ENCODE measurements at regions not wholly inside any gene's neighbourhood (a gene's known extent, or its start where the extent isn't known, plus 50 kb on each side); places are given as distances from the start of the nearest gene placed in this dataset.

- TF ChIP-seq CTCF (IDR thresholded peaks at IDR 0.05; ENCODE audit: low read depth, low read length, missing control alignments): no peak
- H3K27me3 ChIP-seq (replicated peaks): peaks cover 3% of the 10 kb centered on the region
- in situ Hi-C loops (cut with HindIII; ENCODE audit: low pct_ligation_motif_present, low sequenced_read_pairs): no loop called here
- no peak for DNase-seq
- no peaks in the 10 kb centered on the region for H3K36me3 ChIP-seq (replicated peaks)
- no peak overlapping the region for H3K4me3 ChIP-seq (ENCODE audit: low read depth, low read length)
- H3K27ac ChIP-seq: no peak overlapping the region
Observed at GRCh38 chrX:110427076-110427475, 68.4 kb downstream of the RTL9 start.

- no peak for TF ChIP-seq CTCF (IDR thresholded peaks at IDR 0.05; ENCODE audit: low read depth, low read length, missing control alignments)
- Histone ChIP-seq H3K36me3 (replicated peaks) (no peaks in the 10 kb centered on the region), H3K4me3 (ENCODE audit: low read depth, low read length) (no peak overlapping the region), H3K27ac (no peak overlapping the region), H3K27me3 (replicated peaks) (peaks cover 6% of the 10 kb centered on the region)
- DNase-seq: no peak
- in situ Hi-C loops (cut with HindIII; ENCODE audit: low pct_ligation_motif_present, low sequenced_read_pairs): no loop called here
Observed at GRCh38 chrX:110428144-110428543, 69.5 kb downstream of the RTL9 start.

- Histone ChIP-seq H3K27ac (no peak overlapping the region), H3K36me3 (replicated peaks) (no peaks in the 10 kb centered on the region), H3K4me3 (ENCODE audit: low read depth, low read length) (no peak overlapping the region), H3K27me3 (replicated peaks) (peaks cover 8% of the 10 kb centered on the region)
- DNase-seq: no peak
- no peak for TF ChIP-seq CTCF (IDR thresholded peaks at IDR 0.05; ENCODE audit: low read depth, low read length, missing control alignments)
- in situ Hi-C loops (cut with HindIII; ENCODE audit: low pct_ligation_motif_present, low sequenced_read_pairs): no loop called here
Observed at GRCh38 chrX:110430293-110431076, 71.8 kb downstream of the RTL9 start.

GRCh38 chrX:110432091-110432905 lies 73.7 kb downstream of the RTL9 start:
- no peak for TF ChIP-seq CTCF (IDR thresholded peaks at IDR 0.05; ENCODE audit: low read depth, low read length, missing control alignments)
- H3K27ac ChIP-seq: no peak overlapping the region
- DNase-seq: no peak
- no peak overlapping the region for H3K4me3 ChIP-seq (ENCODE audit: low read depth, low read length)
- no peaks in the 10 kb centered on the region for H3K36me3 ChIP-seq (replicated peaks)
- in situ Hi-C loops (cut with HindIII; ENCODE audit: low pct_ligation_motif_present, low sequenced_read_pairs): no loop called here
- peaks cover 11% of the 10 kb centered on the region for H3K27me3 ChIP-seq (replicated peaks)

- DNase-seq: no peak
- peaks cover 12% of the 10 kb centered on the region for H3K27me3 ChIP-seq (replicated peaks)
- H3K27ac ChIP-seq: no peak overlapping the region
- H3K36me3 ChIP-seq (replicated peaks): no peaks in the 10 kb centered on the region
- no peak overlapping the region for H3K4me3 ChIP-seq (ENCODE audit: low read depth, low read length)
- no peak for TF ChIP-seq CTCF (IDR thresholded peaks at IDR 0.05; ENCODE audit: low read depth, low read length, missing control alignments)
- in situ Hi-C loops (cut with HindIII; ENCODE audit: low pct_ligation_motif_present, low sequenced_read_pairs): no loop called here
Observed at GRCh38 chrX:110432906-110433215, 74.2 kb downstream of the RTL9 start.

Measured in brain microvascular endothelial cell (primary cell).